GM12873 (cell line): ENCODE measurements at regions not wholly inside any gene's neighbourhood (a gene's known extent, or its start where the extent isn't known, plus 50 kb on each side); places are given as distances from the start of the nearest gene placed in this dataset.

ENCODE experiments used
- CTCF ChIP-seq: IDR thresholded peaks from 2 replicates; pipeline ENCODE4 v1.5.1; 2012; ENCODE audit warnings: low read depth, mild to moderate bottlenecking, moderate library complexity, low read length, control low read depth; ENCODE audit not compliant: insufficient read depth; ENCODE audit errors: missing control alignments

DNA sequence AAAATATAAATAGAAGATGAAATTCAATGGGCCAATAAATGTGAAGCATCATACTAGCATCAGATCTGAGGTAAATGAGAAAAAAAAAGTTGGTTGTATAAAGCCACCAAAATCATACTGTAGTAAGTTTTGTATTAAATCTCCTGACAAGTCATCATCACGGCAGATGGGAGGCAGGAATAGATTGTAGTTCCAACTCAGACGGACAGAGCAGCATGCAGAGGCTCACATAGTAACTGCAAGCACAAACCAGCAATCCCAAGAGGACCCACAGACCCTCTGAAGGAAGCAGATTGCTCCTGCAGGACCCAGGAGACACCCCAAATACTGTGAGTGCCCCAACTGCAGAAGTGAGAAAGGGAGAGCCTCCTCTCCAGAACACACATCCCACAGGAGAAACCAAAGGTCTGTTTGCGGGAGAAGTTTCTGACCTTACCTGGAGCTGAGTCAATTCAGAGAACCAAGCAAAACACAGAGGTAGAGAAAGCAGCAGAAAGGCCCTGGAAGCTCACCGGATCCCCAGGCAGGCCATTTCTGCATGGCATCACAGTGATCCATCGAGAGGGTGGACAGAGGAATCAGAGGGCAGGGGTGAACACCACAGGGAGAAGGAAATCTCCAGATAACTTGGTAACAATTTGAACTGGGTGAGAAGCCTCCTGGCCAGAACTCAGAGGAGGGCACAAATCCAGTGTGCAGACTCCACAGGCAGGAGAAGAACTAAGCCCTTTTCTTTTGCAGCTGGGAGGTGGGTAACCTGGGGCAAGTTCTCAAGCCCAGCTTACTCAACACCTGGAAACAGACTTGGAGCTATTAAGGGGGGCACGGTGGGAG is 141.6 kb upstream of the ARHGEF26 start:
- no peak for TF ChIP-seq CTCF

DNA sequence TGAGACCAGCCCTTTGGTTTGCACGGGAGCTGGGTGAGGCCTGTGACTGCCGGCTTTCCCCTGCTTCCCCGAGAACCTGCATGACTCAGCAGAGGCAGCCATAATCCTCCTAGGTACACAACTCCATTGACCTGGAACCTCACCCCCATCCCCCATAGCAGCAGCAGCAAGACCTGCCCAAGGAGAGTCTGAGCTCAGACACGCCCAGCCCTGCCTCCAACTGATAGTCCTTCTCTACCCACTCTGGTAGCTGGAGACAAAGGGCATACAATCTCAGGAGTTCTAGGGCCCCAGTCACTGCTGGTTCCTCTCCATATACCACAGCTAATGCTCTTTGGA is 141.0 kb upstream of the ARHGEF26 start:
- no peak for TF ChIP-seq CTCF

GRCh38 chr3:153997364-153997763 is 123.8 kb upstream of the ARHGEF26 start:
- TF ChIP-seq CTCF = peak; percentile 36

DNA sequence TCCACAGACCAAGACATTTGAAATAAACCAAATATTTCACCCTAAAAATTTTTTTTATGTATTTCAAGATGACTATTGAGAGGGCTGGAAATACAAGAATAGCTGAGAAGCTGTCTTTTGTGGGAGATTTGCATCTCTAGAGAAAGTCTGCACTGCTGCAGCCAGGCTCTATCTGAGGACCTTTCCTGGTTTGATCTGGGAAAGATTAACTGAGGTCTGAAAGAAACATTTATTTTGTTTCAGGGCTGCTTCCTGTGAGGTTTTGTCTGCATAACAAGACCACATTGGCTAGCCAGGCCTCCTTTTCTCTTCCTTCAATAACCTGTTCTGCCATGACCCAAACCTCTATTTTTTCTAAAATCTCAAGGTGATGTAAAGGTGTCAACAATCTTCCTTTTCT is 117.5 kb upstream of the ARHGEF26 start:
- no peak for TF ChIP-seq CTCF

DNA sequence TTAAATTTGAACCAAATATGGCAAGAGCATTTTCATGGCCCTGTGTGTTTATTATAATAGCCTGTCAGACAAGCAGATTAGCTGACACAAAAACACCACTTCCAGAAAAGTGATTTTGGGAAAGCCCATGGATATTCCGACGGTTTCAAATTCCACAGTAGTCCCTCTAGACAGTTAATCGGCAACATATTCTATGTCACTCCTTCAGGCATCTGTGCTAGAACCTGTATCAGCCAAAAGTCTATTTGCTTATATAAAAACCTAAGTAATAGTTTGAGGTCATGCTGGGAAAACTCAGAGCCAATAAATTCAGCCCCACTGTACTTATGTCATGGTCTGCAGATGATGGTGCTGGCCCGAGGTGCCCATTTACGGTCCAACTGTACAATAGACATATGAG is 110.2 kb upstream of the ARHGEF26 start:
- TF ChIP-seq CTCF = no peak

GRCh38 chr3:154013736-154014135 is 107.5 kb upstream of the ARHGEF26 start:
- no peak for TF ChIP-seq CTCF

GRCh38 chr3:154015307-154015706 is 105.9 kb upstream of the ARHGEF26 start:
- TF ChIP-seq CTCF = no peak
